HEK293 (cell line): ENCODE measurements at regions not wholly inside any gene's neighbourhood (a gene's known extent, or its start where the extent isn't known, plus 50 kb on each side); places are given as distances from the start of the nearest gene placed in this dataset.

Experiments
- CTCF ChIA-PET: fragments of 350-600 bp; formaldehyde crosslinking; extraction: SDS; loops from one replicate; lab custom pipeline; 2021; ENCODE audit warnings: antibody characterized with exemption; lab: Yijun Ruan, JAX
- POLR2A ChIA-PET: fragments of 300-600 bp; formaldehyde crosslinking; extraction: SDS; loops from one replicate; lab custom pipeline; 2020; ENCODE audit warnings: antibody characterized with exemption, inconsistent platforms; lab: Yijun Ruan, JAX
- H3K27ac ChIP-seq: fragments of 200-500 bp; sonication (Bioruptor generic); 2 replicates; pipeline ENCODE4 v1.5.1; 2014; ENCODE audit warnings: low read depth, low read length, control low read depth, inconsistent platforms; ENCODE audit errors: extremely low read depth
- H3K36me3 ChIP-seq, 2 experiments: fragments of 200-500 bp in 1 of 2; sonication (Bioruptor generic) in 1 of 2; 1 replicate in 1 of 2; 2 replicates in 1 of 2; pipeline ENCODE4 v1.5.1; 2014 to 2017; ENCODE audit warnings: inconsistent platforms in 2 of 2, low read length in 2 of 2; ENCODE audit not compliant: control insufficient read depth in 2 of 2, insufficient read depth in 1 of 2
- H3K4me1 ChIP-seq: fragments of 200-500 bp; sonication (Bioruptor generic); 2 replicates; pipeline ENCODE4 v1.5.1; 2014; ENCODE audit warnings: mild to moderate bottlenecking, low read length, inconsistent platforms; ENCODE audit not compliant: control insufficient read depth, insufficient read depth
- H3K4me3 ChIP-seq: 2 replicates; pipeline ENCODE4 v1.5.1; 2011; ENCODE audit warnings: low read depth, mild to moderate bottlenecking, control low read depth, low read length, moderate library complexity
- H3K9me3 ChIP-seq: fragments of 200-500 bp; sonication (Bioruptor generic); 2 replicates; pipeline ENCODE4 v1.5.1; 2014; ENCODE audit warnings: low read depth, low read length, inconsistent platforms; ENCODE audit not compliant: control insufficient read depth, insufficient read depth
- INSM2 ChIP-seq: fragments of 450-650 bp; formaldehyde crosslinking; IDR thresholded peaks from 2 replicates; pipeline ENCODE4 v1.5.1; 2016; ENCODE audit warnings: missing biosample characterization, missing genetic modification characterization
- KLF9 ChIP-seq: fragments of 450-650 bp; formaldehyde crosslinking; IDR thresholded peaks from 2 replicates; pipeline ENCODE4 v1.5.1; 2016; ENCODE audit warnings: missing biosample characterization, missing genetic modification characterization, low read depth
- MZF1 ChIP-seq: fragments of 450-650 bp; formaldehyde crosslinking; IDR thresholded peaks from 2 replicates; pipeline ENCODE4 v1.5.1; 2017; ENCODE audit warnings: missing biosample characterization, missing genetic modification characterization, borderline replicate concordance
- PATZ1 ChIP-seq: fragments of 450-650 bp; formaldehyde crosslinking; IDR thresholded peaks from 2 replicates; pipeline ENCODE4 v1.5.1; 2016; ENCODE audit warnings: missing biosample characterization, missing genetic modification characterization
- PBX3 ChIP-seq: sonication (generic); formaldehyde crosslinking; IDR thresholded peaks from 2 replicates; pipeline ENCODE4 v1.8.1; 2022; ENCODE audit warnings: mild to moderate bottlenecking, moderate library complexity, missing genetic modification reagents
- TRIM28 ChIP-seq: IDR thresholded peaks from 2 replicates; pipeline ENCODE4 v1.6.1; 2011; ENCODE audit warnings: low read length, control low read depth, borderline replicate concordance
- ZBTB8A ChIP-seq: fragments of 450-650 bp; formaldehyde crosslinking; IDR thresholded peaks from 2 replicates; pipeline ENCODE4 v1.5.1; 2016; ENCODE audit warnings: missing biosample characterization, missing genetic modification characterization
- ZFP41 ChIP-seq: fragments of 450-650 bp; formaldehyde crosslinking; IDR thresholded peaks from 2 replicates; pipeline ENCODE4 v1.5.1; 2016; ENCODE audit warnings: missing biosample characterization, missing genetic modification characterization, borderline replicate concordance
- ZNF10 ChIP-seq: fragments of 450-650 bp; formaldehyde crosslinking; IDR thresholded peaks from 2 replicates; pipeline ENCODE4 v1.5.1; 2017; ENCODE audit warnings: missing biosample characterization, missing genetic modification characterization
- ZNF148 ChIP-seq: fragments of 450-650 bp; formaldehyde crosslinking; IDR thresholded peaks from 2 replicates; pipeline ENCODE4 v1.5.0; 2017; ENCODE audit warnings: missing biosample characterization, missing genetic modification characterization, borderline replicate concordance
- ZNF155 ChIP-seq: fragments of 450-650 bp; formaldehyde crosslinking; IDR thresholded peaks from 2 replicates; pipeline ENCODE4 v1.5.1; 2016; ENCODE audit warnings: missing biosample characterization, missing genetic modification characterization
- ZNF157 ChIP-seq: fragments of 450-650 bp; formaldehyde crosslinking; IDR thresholded peaks from 2 replicates; pipeline ENCODE4 v1.5.1; 2016; ENCODE audit warnings: missing biosample characterization, missing genetic modification characterization
- ZNF214 ChIP-seq: fragments of 450-650 bp; formaldehyde crosslinking; IDR thresholded peaks from 2 replicates; pipeline ENCODE4 v1.5.1; 2017; ENCODE audit warnings: missing biosample characterization, mild to moderate bottlenecking, missing genetic modification characterization, borderline replicate concordance
- ZNF239 ChIP-seq: fragments of 450-650 bp; formaldehyde crosslinking; IDR thresholded peaks from 2 replicates; pipeline ENCODE4 v1.5.1; 2016; ENCODE audit warnings: missing biosample characterization, missing genetic modification characterization
- ZNF274 ChIP-seq, 2 experiments: fragments of 200-500 bp in 1 of 2; fragments of 450-650 bp in 1 of 2; sonication (Bioruptor generic) in 1 of 2; formaldehyde crosslinking in 1 of 2; IDR thresholded peaks; 2 replicates each; pipeline versions ENCODE4 v1.5.1 to v1.6.1; 2014 to 2016; ENCODE audit warnings: borderline replicate concordance in 1 of 2, inconsistent platforms in 1 of 2, low read length in 1 of 2, missing biosample characterization in 1 of 2, missing genetic modification characterization in 1 of 2
- ZNF324 ChIP-seq: fragments of 450-650 bp; formaldehyde crosslinking; IDR thresholded peaks from 2 replicates; pipeline ENCODE4 v1.5.1; 2016; ENCODE audit warnings: missing biosample characterization, missing genetic modification characterization
- ZNF366 ChIP-seq: fragments of 450-650 bp; formaldehyde crosslinking; conservative IDR thresholded peaks from 2 replicates; pipeline ENCODE4 v1.5.1; 2016; ENCODE audit warnings: missing biosample characterization, missing genetic modification characterization
- ZNF433 ChIP-seq: fragments of 450-650 bp; formaldehyde crosslinking; IDR thresholded peaks from 2 replicates; pipeline ENCODE4 v1.5.1; 2016; ENCODE audit warnings: missing biosample characterization, missing genetic modification characterization, low read depth
- ZNF48 ChIP-seq: fragments of 450-650 bp; formaldehyde crosslinking; IDR thresholded peaks from 2 replicates; pipeline ENCODE4 v1.5.1; 2016; ENCODE audit warnings: missing biosample characterization, missing genetic modification characterization
- ZNF596 ChIP-seq: fragments of 450-650 bp; IDR thresholded peaks from 2 replicates; pipeline ENCODE4 v1.5.0; 2018; ENCODE audit warnings: missing biosample characterization, mild to moderate bottlenecking, missing genetic modification characterization, moderate library complexity
- ZNF792 ChIP-seq: fragments of 450-650 bp; formaldehyde crosslinking; IDR thresholded peaks from 2 replicates; pipeline ENCODE4 v1.5.1; 2016; ENCODE audit warnings: missing biosample characterization, missing genetic modification characterization
- ZNF830 ChIP-seq: fragments of 450-650 bp; IDR thresholded peaks from 2 replicates; pipeline ENCODE4 v1.5.0; 2018; ENCODE audit warnings: missing biosample characterization, missing genetic modification characterization, low read depth, mild to moderate bottlenecking, moderate library complexity

- Histone ChIP-seq H3K36me3 (no peaks in the 10 kb centered on the region), H3K4me3 (no peak overlapping the region), H3K9me3 (no peaks in the 10 kb centered on the region), H3K27ac (no peak overlapping the region), H3K4me1 (no peaks in the 10 kb centered on the region)
- ChIA-PET CTCF (no interaction called here), POLR2A (no interaction called here)
- no peak for TF ChIP-seq MZF1
- TF ChIP-seq ZNF148 = no peak
- no peak for TF ChIP-seq TRIM28
- TF ChIP-seq INSM2 (tag by site-specific recombination) = no peak
- TF ChIP-seq ZNF157 (tag by site-specific recombination) = no peak
These were observed 163.7 kb upstream of the CELF2 start for GRCh38 chr10:10853954-10854353.

- no peak overlapping the region for H3K4me3 ChIP-seq
- H3K27ac ChIP-seq = no peak overlapping the region
- no peaks in the 10 kb centered on the region for H3K9me3 ChIP-seq
- no peaks in the 10 kb centered on the region for H3K4me1 ChIP-seq
- TF ChIP-seq ZNF324 = no peak
- no peak for TF ChIP-seq ZNF596 (tag by site-specific recombination)
- no peak for TF ChIP-seq ZNF830 (tag by site-specific recombination)
- no peak for TF ChIP-seq ZNF48 (tag by site-specific recombination)
- no peak for TF ChIP-seq ZNF214
- TF ChIP-seq ZNF155 (tag by site-specific recombination) = no peak
- TF ChIP-seq ZNF433 (tag by site-specific recombination) = no peak
- no peak for TF ChIP-seq ZNF274 (IDR thresholded peaks at IDR 0.05; ENCODE audit: low read length)
- no peak for TF ChIP-seq ZNF274 (tag by site-specific recombination; IDR thresholded peaks at IDR 0.05; ENCODE audit: borderline replicate concordance)
- TF ChIP-seq PATZ1 (tag by site-specific recombination) = no peak
- TF ChIP-seq ZNF239 (tag by site-specific recombination) = no peak
- TF ChIP-seq ZNF792 (tag by site-specific recombination) = no peak
- TF ChIP-seq ZNF366 (tag by site-specific recombination) = no peak
- TF ChIP-seq ZNF10 (tag by site-specific recombination) = no peak
- TF ChIP-seq PBX3 (CRISPR knock-in tag) = no peak
- no peak for TF ChIP-seq ZFP41
- no peak for TF ChIP-seq ZBTB8A (tag by site-specific recombination)
- no peak for TF ChIP-seq KLF9
- CTCF ChIA-PET = no interaction called here
- no peaks in the 10 kb centered on the region for H3K36me3 ChIP-seq
- POLR2A ChIA-PET = no interaction called here
These were observed 162.9 kb upstream of the CELF2 start for GRCh38 chr10:10854725-10855124.
